HFFc6 (cell line): ENCODE measurements at regions not wholly inside any gene's neighbourhood (a gene's known extent, or its start where the extent isn't known, plus 50 kb on each side); places are given as distances from the start of the nearest gene placed in this dataset.

Experiments
- DNase-seq: peaks from one replicate; pipeline ENCODE4 v3.0.0-alpha.2; 2018
- H3K27ac Mint-ChIP-seq: 2 replicates; pipeline ENCODE4 v1.8.0; 2020; ENCODE audit warnings: mild to moderate bottlenecking, mixed read lengths
- H3K27me3 Mint-ChIP-seq: 2 replicates; pipeline ENCODE4 v1.8.0; 2021; ENCODE audit warnings: mild to moderate bottlenecking, moderate library complexity, mixed read lengths; ENCODE audit not compliant: insufficient read depth
- H3K36me3 Mint-ChIP-seq: 2 replicates; pipeline ENCODE4 v1.8.0; 2021; ENCODE audit warnings: low read depth, mixed read lengths
- H3K4me1 Mint-ChIP-seq: 2 replicates; pipeline ENCODE4 v1.8.0; 2020; ENCODE audit warnings: low read depth, mixed read lengths
- H3K4me3 Mint-ChIP-seq: 2 replicates; pipeline ENCODE4 v1.8.0; 2020; ENCODE audit warnings: mild to moderate bottlenecking, moderate library complexity, mixed read lengths
- H3K9me3 Mint-ChIP-seq: 2 replicates; pipeline ENCODE4 v1.8.0; 2020; ENCODE audit warnings: mild to moderate bottlenecking, mixed read lengths
- TF ChIP-seq, protein P1 (sequence below): fragments of 200-600 bp; sonication (generic); IDR thresholded peaks from 2 replicates; pipeline ENCODE4 v1.5.0; 2021; ENCODE audit warnings: antibody characterized with exemption, mild to moderate bottlenecking

GRCh38 chr11:120037111-120037510 is 100.8 kb downstream of the TRIM29 start:
- peaks cover 29% of the 10 kb centered on the region for H3K27me3 Mint-ChIP-seq
- TF ChIP-seq, protein P1, sequence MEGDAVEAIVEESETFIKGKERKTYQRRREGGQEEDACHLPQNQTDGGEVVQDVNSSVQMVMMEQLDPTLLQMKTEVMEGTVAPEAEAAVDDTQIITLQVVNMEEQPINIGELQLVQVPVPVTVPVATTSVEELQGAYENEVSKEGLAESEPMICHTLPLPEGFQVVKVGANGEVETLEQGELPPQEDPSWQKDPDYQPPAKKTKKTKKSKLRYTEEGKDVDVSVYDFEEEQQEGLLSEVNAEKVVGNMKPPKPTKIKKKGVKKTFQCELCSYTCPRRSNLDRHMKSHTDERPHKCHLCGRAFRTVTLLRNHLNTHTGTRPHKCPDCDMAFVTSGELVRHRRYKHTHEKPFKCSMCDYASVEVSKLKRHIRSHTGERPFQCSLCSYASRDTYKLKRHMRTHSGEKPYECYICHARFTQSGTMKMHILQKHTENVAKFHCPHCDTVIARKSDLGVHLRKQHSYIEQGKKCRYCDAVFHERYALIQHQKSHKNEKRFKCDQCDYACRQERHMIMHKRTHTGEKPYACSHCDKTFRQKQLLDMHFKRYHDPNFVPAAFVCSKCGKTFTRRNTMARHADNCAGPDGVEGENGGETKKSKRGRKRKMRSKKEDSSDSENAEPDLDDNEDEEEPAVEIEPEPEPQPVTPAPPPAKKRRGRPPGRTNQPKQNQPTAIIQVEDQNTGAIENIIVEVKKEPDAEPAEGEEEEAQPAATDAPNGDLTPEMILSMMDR = no peak
- H3K27ac Mint-ChIP-seq = no peak overlapping the region
- no peaks in the 10 kb centered on the region for H3K36me3 Mint-ChIP-seq
- no peak overlapping the region for H3K4me3 Mint-ChIP-seq
- peaks cover 4% of the 10 kb centered on the region; the same call in 1 of the 2 replicates for H3K9me3 Mint-ChIP-seq
- H3K4me1 Mint-ChIP-seq = no peaks in the 10 kb centered on the region
- no peak for DNase-seq

DNA sequence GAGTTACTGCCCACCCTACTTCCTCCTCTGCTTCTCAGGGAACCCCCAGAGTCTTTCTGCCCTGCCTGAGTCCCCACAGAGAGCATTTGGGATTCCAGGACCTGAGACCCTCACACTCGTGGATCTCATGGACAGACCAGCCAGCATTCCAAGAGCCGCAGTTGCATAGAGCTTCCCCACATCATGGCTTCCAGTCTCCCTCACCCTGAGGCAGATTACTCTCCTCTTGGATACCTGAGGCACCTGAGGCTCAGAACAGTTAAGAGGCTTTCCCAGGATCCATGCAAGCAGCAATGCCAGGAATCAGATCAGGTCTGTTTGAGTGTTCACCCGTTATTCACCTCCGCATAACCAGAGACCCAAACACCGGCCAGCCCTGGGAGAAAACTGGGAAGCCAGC is 102.2 kb downstream of the TRIM29 start:
- H3K4me3 Mint-ChIP-seq = no peak overlapping the region
- peaks cover 35% of the 10 kb centered on the region for H3K27me3 Mint-ChIP-seq
- TF ChIP-seq, protein P1 = no peak

GRCh38 chr11:120034881-120035630 is 102.9 kb downstream of the TRIM29 start:
- Mint-ChIP-seq H3K4me1 (no peaks in the 10 kb centered on the region), H3K4me3 (no peak overlapping the region), H3K27me3 (peaks cover 35% of the 10 kb centered on the region), H3K36me3 (no peaks in the 10 kb centered on the region), H3K9me3 (peaks cover 4% of the 10 kb centered on the region; the same call in 1 of the 2 replicates), H3K27ac (no peak overlapping the region)
- DNase-seq = no peak
- TF ChIP-seq, protein P1 = no peak

More for the DNA sequence above, 102.2 kb downstream of the TRIM29 start:
- DNase-seq = no peak
- Mint-ChIP-seq H3K27ac (no peak overlapping the region), H3K36me3 (no peaks in the 10 kb centered on the region), H3K9me3 (peaks cover 4% of the 10 kb centered on the region; the same call in 1 of the 2 replicates), H3K4me1 (no peaks in the 10 kb centered on the region)

GRCh38 chr11:120034176-120034875 is 103.6 kb downstream of the TRIM29 start:
- TF ChIP-seq, protein P1 = no peak
- no peak overlapping the region for H3K4me3 Mint-ChIP-seq
- no peak overlapping the region for H3K27ac Mint-ChIP-seq
- peaks cover 4% of the 10 kb centered on the region; the same call in 1 of the 2 replicates for H3K9me3 Mint-ChIP-seq
- no peak for DNase-seq
- no peaks in the 10 kb centered on the region for H3K36me3 Mint-ChIP-seq
- H3K27me3 Mint-ChIP-seq = peaks cover 33% of the 10 kb centered on the region
- H3K4me1 Mint-ChIP-seq = no peaks in the 10 kb centered on the region

GRCh38 chr11:120032766-120033390 is 105.0 kb downstream of the TRIM29 start:
- TF ChIP-seq, protein P1 = no peak
- Mint-ChIP-seq H3K27me3 (peaks cover 40% of the 10 kb centered on the region), H3K4me3 (no peak overlapping the region)

More at GRCh38 chr11:120032766-120033390, 105.0 kb downstream of the TRIM29 start:
- DNase-seq = no peak
- Mint-ChIP-seq H3K4me1 (no peaks in the 10 kb centered on the region), H3K36me3 (no peaks in the 10 kb centered on the region), H3K27ac (no peak overlapping the region), H3K9me3 (peaks cover 4% of the 10 kb centered on the region; the same call in 1 of the 2 replicates)
